ENCODE measurements at regions not wholly inside any gene's neighbourhood (a gene's known extent, or its start where the extent isn't known, plus 50 kb on each side); places are given as distances from the start of the nearest gene placed in this dataset.

GRCh38 chr22:48855593-48856307 lies 971.9 kb downstream of the BRD1 start:
- DNase-seq (ENCODE audit: low read depth in 2 of 2), result no peak

GRCh38 chr22:48855013-48855412 lies 972.7 kb downstream of the BRD1 start:
- no peak for DNase-seq (ENCODE audit: low read depth in 2 of 2)

GRCh38 chr22:48853627-48854240 lies 973.9 kb downstream of the BRD1 start:
- DNase-seq (ENCODE audit: low read depth in 2 of 2), result no peak

GRCh38 chr22:48851933-48852549 lies 975.6 kb downstream of the BRD1 start:
- no peak for DNase-seq (ENCODE audit: low read depth in 2 of 2)

- DNase-seq (ENCODE audit: low read depth in 2 of 2), result no peak
These were observed 976.9 kb downstream of the BRD1 start for GRCh38 chr22:48850658-48851287.

- no peak for DNase-seq (ENCODE audit: low read depth in 2 of 2)
These were observed 977.6 kb downstream of the BRD1 start for GRCh38 chr22:48849963-48850657.

GRCh38 chr22:48849219-48849912 lies 978.3 kb downstream of the BRD1 start:
- DNase-seq (ENCODE audit: low read depth in 2 of 2), result no peak

- no peak for DNase-seq (ENCODE audit: low read depth in 2 of 2)
These were observed 981.5 kb downstream of the BRD1 start for GRCh38 chr22:48846200-48846599.

- no peak for DNase-seq (ENCODE audit: low read depth in 2 of 2)
These were observed 982.2 kb downstream of the BRD1 start for GRCh38 chr22:48845356-48845936.

- DNase-seq (ENCODE audit: low read depth in 2 of 2), result no peak
These were observed 983.5 kb downstream of the BRD1 start for GRCh38 chr22:48844056-48844675.

- no peak for DNase-seq (ENCODE audit: low read depth in 2 of 2)
These were observed 984.0 kb downstream of the BRD1 start for GRCh38 chr22:48843640-48844039.

- no peak for DNase-seq (ENCODE audit: low read depth in 2 of 2)
These were observed 984.7 kb downstream of the BRD1 start for GRCh38 chr22:48842976-48843375.

- DNase-seq (ENCODE audit: low read depth in 2 of 2), result no peak
These were observed 985.1 kb downstream of the BRD1 start for GRCh38 chr22:48842583-48842945.

- DNase-seq (ENCODE audit: low read depth in 2 of 2), result no peak
These were observed 985.6 kb downstream of the BRD1 start for GRCh38 chr22:48841881-48842582.

- DNase-seq (ENCODE audit: low read depth in 2 of 2), result no peak
These were observed 987.3 kb downstream of the BRD1 start for GRCh38 chr22:48840112-48840949.

GRCh38 chr22:48838846-48839730 lies 988.6 kb downstream of the BRD1 start:
- DNase-seq (ENCODE audit: low read depth in 2 of 2), result no peak

- no peak for DNase-seq (ENCODE audit: low read depth in 2 of 2)
These were observed 989.3 kb downstream of the BRD1 start for GRCh38 chr22:48838376-48838775.

Data from dermis microvascular lymphatic vessel endothelial cell (primary cell).